Panc1 (cell line): ENCODE measurements at regions not wholly inside any gene's neighbourhood (a gene's known extent, or its start where the extent isn't known, plus 50 kb on each side); places are given as distances from the start of the nearest gene placed in this dataset.

ENCODE experiments used
- ATAC-seq: fragments of 200-7000 bp; cut with Tn5 transposase; 2 replicates; pipeline ENCODE4 v1.9.1; 2020; ENCODE audit warnings: mild to moderate bottlenecking, moderate library complexity
- BruUV-seq: library from RNA; stranded (reverse); fragments of 400-500 nt; replicated peaks from 2 replicates; lab custom pipeline; 2021; lab: Mats Ljungman, UMichigan
- CTCF ChIA-PET: fragments of 300-600 bp; sonication (Branson Sonifier 250); formaldehyde crosslinking; loops from one replicate; lab custom pipeline; 2022; ENCODE audit warnings: antibody characterized with exemption; lab: Charles Lee
- POLR2A ChIA-PET: fragments of 300-600 bp; sonication (Branson Sonifier 250); formaldehyde crosslinking; loops from one replicate; lab custom pipeline; 2022; ENCODE audit warnings: antibody characterized with exemption; lab: Charles Lee
- DNase-seq: peaks from one replicate; pipeline ENCODE4 v3.0.0-alpha.2; 2010; ENCODE audit warnings: low read depth, low spot score
- H3K27ac ChIP-seq: 2 replicates; pipeline ENCODE4 v1.5.1; 2011; ENCODE audit warnings: mild to moderate bottlenecking, low read length, inconsistent platforms
- H3K27me3 ChIP-seq: fragments of 200-500 bp; sonication (Bioruptor generic); 2 replicates; pipeline ENCODE4 v1.6.0; 2014; ENCODE audit warnings: low read length, inconsistent platforms; ENCODE audit not compliant: control insufficient read depth, insufficient read depth
- H3K36me3 ChIP-seq: fragments of 200-500 bp; sonication (Bioruptor generic); 2 replicates; pipeline ENCODE4 v1.5.1; 2014; ENCODE audit warnings: inconsistent platforms, mild to moderate bottlenecking, low read length, moderate library complexity; ENCODE audit not compliant: control insufficient read depth, insufficient read depth
- H3K4me1 ChIP-seq: 2 replicates; pipeline ENCODE4 v1.5.1; 2011; ENCODE audit warnings: inconsistent platforms, mild to moderate bottlenecking, low read length, moderate library complexity; ENCODE audit not compliant: control insufficient read depth, insufficient read depth
- H3K4me3 ChIP-seq, 2 experiments: 2 replicates each; pipeline ENCODE4 v1.5.1; 2011 to 2012; ENCODE audit warnings: low read depth in 2 of 2, low read length in 2 of 2, mild to moderate bottlenecking in 2 of 2, inconsistent platforms in 1 of 2, moderate library complexity in 1 of 2
- H3K9me3 ChIP-seq: fragments of 200-500 bp; sonication (Bioruptor generic); 2 replicates; pipeline ENCODE4 v1.5.1; 2014; ENCODE audit warnings: low read depth, mild to moderate bottlenecking, inconsistent platforms, low read length, moderate library complexity; ENCODE audit not compliant: control insufficient read depth, insufficient read depth
- POLR2AphosphoS5 ChIP-seq: IDR thresholded peaks from 2 replicates; pipeline ENCODE4 v1.6.1; 2012; ENCODE audit warnings: mild to moderate bottlenecking, low read depth, low read length, moderate library complexity
- SIN3A ChIP-seq: IDR thresholded peaks from 2 replicates; pipeline ENCODE4 v1.6.1; 2012; ENCODE audit warnings: low read depth, mild to moderate bottlenecking, low read length, moderate library complexity, borderline replicate concordance; ENCODE audit not compliant: insufficient read depth
- TCF7L2 ChIP-seq: IDR thresholded peaks from 2 replicates; pipeline ENCODE4 v1.6.1; 2011; ENCODE audit warnings: mild to moderate bottlenecking, low read depth, low read length, inconsistent platforms
- in situ Hi-C: cut with HindIII; loops from 2 replicates; pipeline ENCODE4 v1.10.0; 2016; ENCODE audit warnings: low sequenced_read_pairs, low pct_unique_long_range_greater_than_20kb
- intact Hi-C: fragments of 100-400 bp; cut with micrococcal nuclease; formaldehyde crosslinking; loops from one replicate; pipeline ENCODE4 v1.10.0; 2022; ENCODE audit not compliant: unreplicated experiment
- TF ChIP-seq, protein P1 (sequence below): fragments of 450-650 bp; IDR thresholded peaks from 2 replicates; pipeline ENCODE4 v1.5.1; 2017; ENCODE audit warnings: mild to moderate bottlenecking
- TF ChIP-seq, protein P2 (sequence below), 2 experiments: IDR thresholded peaks; 2 replicates each; pipeline ENCODE4 v1.6.1; 2011 to 2012; ENCODE audit warnings: low read depth in 2 of 2, control low read depth in 1 of 2, low read length in 1 of 2, mild to moderate bottlenecking in 1 of 2, moderate library complexity in 1 of 2; ENCODE audit not compliant: insufficient read depth in 1 of 2

DNA sequence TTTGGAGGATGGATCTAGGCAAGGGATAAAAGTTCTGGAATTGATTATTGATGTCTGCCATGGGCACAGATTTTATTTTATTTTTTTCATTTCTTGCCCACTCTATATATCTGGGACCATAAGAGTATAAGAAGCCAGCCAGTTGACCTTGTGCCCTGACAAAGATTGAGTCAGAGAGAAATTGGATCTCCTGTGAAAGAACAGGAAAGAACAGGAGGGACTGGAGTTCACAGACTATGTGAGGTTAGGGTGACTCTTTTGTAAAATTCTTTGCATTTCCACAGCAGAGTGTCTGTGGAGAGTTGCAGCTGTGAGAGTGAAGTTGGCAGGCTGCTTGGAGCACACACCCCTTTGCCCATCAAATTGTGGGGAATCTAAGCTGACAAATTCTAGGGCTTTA lies 358.4 kb upstream of the TBX3 start:
- Histone ChIP-seq H3K9me3 (no peaks in the 10 kb centered on the region), H3K36me3 (no peaks in the 10 kb centered on the region), H3K4me1 (no peaks in the 10 kb centered on the region), H3K27ac (no peak overlapping the region), H3K4me3 (no peak overlapping the region), H3K27me3 (no peaks in the 10 kb centered on the region; the same call in 1 of the 2 replicates)
- TF ChIP-seq, protein P1, sequence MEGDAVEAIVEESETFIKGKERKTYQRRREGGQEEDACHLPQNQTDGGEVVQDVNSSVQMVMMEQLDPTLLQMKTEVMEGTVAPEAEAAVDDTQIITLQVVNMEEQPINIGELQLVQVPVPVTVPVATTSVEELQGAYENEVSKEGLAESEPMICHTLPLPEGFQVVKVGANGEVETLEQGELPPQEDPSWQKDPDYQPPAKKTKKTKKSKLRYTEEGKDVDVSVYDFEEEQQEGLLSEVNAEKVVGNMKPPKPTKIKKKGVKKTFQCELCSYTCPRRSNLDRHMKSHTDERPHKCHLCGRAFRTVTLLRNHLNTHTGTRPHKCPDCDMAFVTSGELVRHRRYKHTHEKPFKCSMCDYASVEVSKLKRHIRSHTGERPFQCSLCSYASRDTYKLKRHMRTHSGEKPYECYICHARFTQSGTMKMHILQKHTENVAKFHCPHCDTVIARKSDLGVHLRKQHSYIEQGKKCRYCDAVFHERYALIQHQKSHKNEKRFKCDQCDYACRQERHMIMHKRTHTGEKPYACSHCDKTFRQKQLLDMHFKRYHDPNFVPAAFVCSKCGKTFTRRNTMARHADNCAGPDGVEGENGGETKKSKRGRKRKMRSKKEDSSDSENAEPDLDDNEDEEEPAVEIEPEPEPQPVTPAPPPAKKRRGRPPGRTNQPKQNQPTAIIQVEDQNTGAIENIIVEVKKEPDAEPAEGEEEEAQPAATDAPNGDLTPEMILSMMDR: no peak
- TF ChIP-seq TCF7L2 (no peak), POLR2AphosphoS5 (no peak), SIN3A (no peak)
- TF ChIP-seq, protein P2, sequence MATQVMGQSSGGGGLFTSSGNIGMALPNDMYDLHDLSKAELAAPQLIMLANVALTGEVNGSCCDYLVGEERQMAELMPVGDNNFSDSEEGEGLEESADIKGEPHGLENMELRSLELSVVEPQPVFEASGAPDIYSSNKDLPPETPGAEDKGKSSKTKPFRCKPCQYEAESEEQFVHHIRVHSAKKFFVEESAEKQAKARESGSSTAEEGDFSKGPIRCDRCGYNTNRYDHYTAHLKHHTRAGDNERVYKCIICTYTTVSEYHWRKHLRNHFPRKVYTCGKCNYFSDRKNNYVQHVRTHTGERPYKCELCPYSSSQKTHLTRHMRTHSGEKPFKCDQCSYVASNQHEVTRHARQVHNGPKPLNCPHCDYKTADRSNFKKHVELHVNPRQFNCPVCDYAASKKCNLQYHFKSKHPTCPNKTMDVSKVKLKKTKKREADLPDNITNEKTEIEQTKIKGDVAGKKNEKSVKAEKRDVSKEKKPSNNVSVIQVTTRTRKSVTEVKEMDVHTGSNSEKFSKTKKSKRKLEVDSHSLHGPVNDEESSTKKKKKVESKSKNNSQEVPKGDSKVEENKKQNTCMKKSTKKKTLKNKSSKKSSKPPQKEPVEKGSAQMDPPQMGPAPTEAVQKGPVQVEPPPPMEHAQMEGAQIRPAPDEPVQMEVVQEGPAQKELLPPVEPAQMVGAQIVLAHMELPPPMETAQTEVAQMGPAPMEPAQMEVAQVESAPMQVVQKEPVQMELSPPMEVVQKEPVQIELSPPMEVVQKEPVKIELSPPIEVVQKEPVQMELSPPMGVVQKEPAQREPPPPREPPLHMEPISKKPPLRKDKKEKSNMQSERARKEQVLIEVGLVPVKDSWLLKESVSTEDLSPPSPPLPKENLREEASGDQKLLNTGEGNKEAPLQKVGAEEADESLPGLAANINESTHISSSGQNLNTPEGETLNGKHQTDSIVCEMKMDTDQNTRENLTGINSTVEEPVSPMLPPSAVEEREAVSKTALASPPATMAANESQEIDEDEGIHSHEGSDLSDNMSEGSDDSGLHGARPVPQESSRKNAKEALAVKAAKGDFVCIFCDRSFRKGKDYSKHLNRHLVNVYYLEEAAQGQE (IDR thresholded peaks at IDR 0.05; ENCODE audit: insufficient read depth in 1 of 2, low read depth in 2 of 2, low read length in 1 of 2): no peak
- ChIA-PET POLR2A (no interaction called here), CTCF (no interaction called here)
- in situ Hi-C loops (no loop called here), intact Hi-C loops (no loop called here)
- no TSS peak for BruUV-seq
- DNase-seq (no peak), ATAC-seq (no peak)

DNA sequence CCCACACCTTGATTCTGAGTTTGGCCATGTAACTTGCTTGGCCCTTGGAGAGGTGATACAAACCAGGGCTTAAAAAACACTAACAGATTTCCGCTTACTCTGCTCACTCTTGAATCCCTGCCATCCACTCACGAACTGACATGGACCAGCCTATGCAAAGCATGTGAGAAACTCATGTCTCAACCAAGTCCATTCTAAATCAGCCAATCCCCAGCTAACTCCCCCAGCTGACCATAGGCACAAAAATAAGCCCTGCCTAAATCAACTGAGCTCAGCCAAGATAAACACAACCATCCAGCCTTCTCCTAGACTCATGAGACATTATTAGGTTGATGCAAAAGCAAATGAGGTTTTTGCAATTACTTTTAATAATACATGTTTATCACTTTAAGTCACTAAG lies 353.9 kb upstream of the TBX3 start:
- in situ Hi-C loops: no loop called here
- no TSS peak for BruUV-seq
- DNase-seq (no peak), ATAC-seq (no peak)
- TF ChIP-seq TCF7L2 (no peak), POLR2AphosphoS5 (no peak), SIN3A (no peak)
- TF ChIP-seq, protein P2 (IDR thresholded peaks at IDR 0.05; ENCODE audit: insufficient read depth in 1 of 2, low read depth in 2 of 2, low read length in 1 of 2): no peak
- intact Hi-C loops: no loop called here
- ChIA-PET POLR2A (no interaction called here), CTCF (no interaction called here)
- H3K9me3 ChIP-seq: no peaks in the 10 kb centered on the region
- no peaks in the 10 kb centered on the region for H3K36me3 ChIP-seq
- H3K27ac ChIP-seq: no peak overlapping the region
- H3K4me1 ChIP-seq: no peaks in the 10 kb centered on the region
- no peaks in the 10 kb centered on the region; the same call in 1 of the 2 replicates for H3K27me3 ChIP-seq
- no peak overlapping the region for H3K4me3 ChIP-seq
